Right lobe of liver (tissue), 6 donors: ENCODE measurements at regions not wholly inside any gene's neighbourhood (a gene's known extent, or its start where the extent isn't known, plus 50 kb on each side); places are given as distances from the start of the nearest gene placed in this dataset.

Experiments used
- ATAC-seq, 4 donors: fragments of 200-7000 bp; cut with Tn5 transposase; one replicate each; pipeline ENCODE4 v1.9.1; 2020; ENCODE audit warnings: mild to moderate bottlenecking in 4 of 4, moderate library complexity in 4 of 4
- DNase-seq, 3 donors: peaks; one replicate each; pipeline ENCODE4 v3.0.0-alpha.2; 2020
- H3K27ac ChIP-seq, 3 donors: fragments of 200-600 bp; one replicate each; pipeline ENCODE4 v1.8.0; 2022
- H3K27me3 ChIP-seq, 2 donors: fragments of 200-600 bp; one replicate each; pipeline ENCODE4 v1.8.0; 2022
- H3K36me3 ChIP-seq, 4 donors: fragments of 200-600 bp; sonication (generic) in 1 of 4; one replicate each; pipeline versions ENCODE4 v1.5.1 to v1.8.0; 2017 to 2022; ENCODE audit warnings: control low read depth in 1 of 4
- H3K4me1 ChIP-seq, 4 donors: fragments of 200-600 bp; sonication (generic) in 1 of 4; one replicate each; pipeline versions ENCODE4 v1.5.1 to v1.8.0; 2017 to 2022; ENCODE audit warnings: control low read depth in 1 of 4
- H3K4me3 ChIP-seq, 3 donors: fragments of 200-600 bp; one replicate each; pipeline ENCODE4 v1.8.0; 2022
- H3K9me3 ChIP-seq, 4 donors: fragments of 200-600 bp; sonication (generic) in 1 of 4; one replicate each; pipeline versions ENCODE4 v1.5.1 to v1.8.0; 2017 to 2022; ENCODE audit warnings: control low read depth in 1 of 4
- POLR2A ChIP-seq: fragments of 450-650 bp; IDR thresholded peaks from one replicate; pipeline ENCODE4 v1.6.1; 2017; ENCODE audit warnings: antibody characterized with exemption, mild to moderate bottlenecking
- WGBS: methylation state at CpG from one replicate; pipeline ENCODE4 v1.1.6; 2018; ENCODE audit warnings: low coverage, low lambda C conversion rate; ENCODE audit not compliant: insufficient coverage; ENCODE audit errors: missing lambda C conversion rate; 5-methylcytosine and 5-hydroxymethylcytosine counted together
- intact Hi-C, 2 donors: fragments of 100-400 bp; cut with DNase I; formaldehyde crosslinking; loops; one replicate each; pipeline versions ENCODE4 v1.11.2 to v1.14.1; 2022
- TF ChIP-seq, protein P1 (sequence below), 4 donors: fragments of 200-600 bp in 3 of 4; fragments of 450-650 bp in 1 of 4; IDR thresholded peaks; one replicate each; pipeline versions ENCODE4 v1.5.1 to v1.8.0; 2016 to 2022; ENCODE audit warnings: antibody characterized with exemption in 4 of 4, mild to moderate bottlenecking in 2 of 4
- donor health status: DM: no; HTN: yes; CAD: no.
- donor health status: DM: no; HTN: no; CAD: no.
- donor health status: DM: no; HTN: no; CAD: no.
- donor health status: DM: no; HTN: yes; CAD: no.
- donor health status: DM: no; HTN: yes; CAD: no.

- no peak overlapping the region for H3K27ac ChIP-seq
- no peak for TF ChIP-seq POLR2A
- TF ChIP-seq, protein P1, sequence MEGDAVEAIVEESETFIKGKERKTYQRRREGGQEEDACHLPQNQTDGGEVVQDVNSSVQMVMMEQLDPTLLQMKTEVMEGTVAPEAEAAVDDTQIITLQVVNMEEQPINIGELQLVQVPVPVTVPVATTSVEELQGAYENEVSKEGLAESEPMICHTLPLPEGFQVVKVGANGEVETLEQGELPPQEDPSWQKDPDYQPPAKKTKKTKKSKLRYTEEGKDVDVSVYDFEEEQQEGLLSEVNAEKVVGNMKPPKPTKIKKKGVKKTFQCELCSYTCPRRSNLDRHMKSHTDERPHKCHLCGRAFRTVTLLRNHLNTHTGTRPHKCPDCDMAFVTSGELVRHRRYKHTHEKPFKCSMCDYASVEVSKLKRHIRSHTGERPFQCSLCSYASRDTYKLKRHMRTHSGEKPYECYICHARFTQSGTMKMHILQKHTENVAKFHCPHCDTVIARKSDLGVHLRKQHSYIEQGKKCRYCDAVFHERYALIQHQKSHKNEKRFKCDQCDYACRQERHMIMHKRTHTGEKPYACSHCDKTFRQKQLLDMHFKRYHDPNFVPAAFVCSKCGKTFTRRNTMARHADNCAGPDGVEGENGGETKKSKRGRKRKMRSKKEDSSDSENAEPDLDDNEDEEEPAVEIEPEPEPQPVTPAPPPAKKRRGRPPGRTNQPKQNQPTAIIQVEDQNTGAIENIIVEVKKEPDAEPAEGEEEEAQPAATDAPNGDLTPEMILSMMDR (IDR thresholded peaks at IDR 0.05): no peak
- DNase-seq (peak in 2 of 3 donors; percentile 23 to 28), ATAC-seq (no peak)
- no peaks in the 10 kb centered on the region for H3K36me3 ChIP-seq
- no peaks in the 10 kb centered on the region for H3K4me1 ChIP-seq
- WGBS: 83% methylated on average over 2 of the region's 4 CpGs
- H3K4me3 ChIP-seq: no peak overlapping the region
- no peaks in the 10 kb centered on the region for H3K9me3 ChIP-seq
- H3K27me3 ChIP-seq: no peaks in the 10 kb centered on the region
- intact Hi-C loops: no loop called here
Observed at GRCh38 chr10:110442746-110443145, 55.0 kb upstream of the DUSP5 start.

DNA sequence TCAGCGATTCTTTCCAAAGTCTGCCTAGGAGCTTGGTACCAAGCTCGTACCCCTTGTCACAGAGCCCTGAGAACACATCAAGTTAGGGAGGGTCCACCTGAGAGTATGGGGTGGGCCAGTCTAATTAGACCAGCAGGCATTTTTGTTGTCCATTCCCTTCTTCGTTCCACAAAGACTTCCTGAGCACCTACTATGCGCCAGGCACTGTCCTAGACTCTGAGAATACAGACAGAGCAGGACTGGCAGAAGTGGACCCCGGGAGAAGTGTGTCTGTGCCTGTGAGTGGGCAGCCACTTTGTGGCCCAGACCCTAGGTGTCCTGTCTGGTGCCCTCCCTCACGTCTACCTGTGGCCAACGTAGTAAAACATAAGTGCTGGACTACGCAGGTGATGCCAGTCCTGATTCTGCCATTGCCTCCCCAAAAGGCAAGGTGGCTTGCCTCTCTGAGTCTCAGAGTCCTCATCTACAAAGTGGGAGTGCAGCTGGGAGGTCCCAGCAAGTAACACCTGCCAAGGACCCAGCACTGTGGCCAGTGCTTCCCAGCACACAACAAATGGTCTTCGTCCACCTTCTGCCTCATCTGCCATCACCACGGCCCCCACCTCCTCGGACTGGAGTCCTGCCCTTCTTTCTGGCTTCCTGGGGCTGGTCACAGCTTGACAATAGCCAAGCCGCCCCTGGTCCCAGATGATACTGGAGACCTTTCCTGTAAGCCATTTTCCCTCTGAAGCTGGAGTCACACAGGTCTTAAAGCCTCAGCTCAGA lies 54.3 kb upstream of the DUSP5 start:
- peak in 1 of 3 donors; percentile 27 for DNase-seq
- H3K4me3 ChIP-seq: no peak overlapping the region
- H3K4me1 ChIP-seq: no peaks in the 10 kb centered on the region
- no peaks in the 10 kb centered on the region for H3K27me3 ChIP-seq
- intact Hi-C loops: no loop called here
- 55% methylated on average over 2 of the region's 12 CpGs for WGBS
- TF ChIP-seq POLR2A: no peak
- TF ChIP-seq, protein P1 (IDR thresholded peaks at IDR 0.05): no peak
- H3K9me3 ChIP-seq: no peaks in the 10 kb centered on the region
- no peak overlapping the region for H3K27ac ChIP-seq
- no peak for ATAC-seq
- H3K36me3 ChIP-seq: no peaks in the 10 kb centered on the region

DNA sequence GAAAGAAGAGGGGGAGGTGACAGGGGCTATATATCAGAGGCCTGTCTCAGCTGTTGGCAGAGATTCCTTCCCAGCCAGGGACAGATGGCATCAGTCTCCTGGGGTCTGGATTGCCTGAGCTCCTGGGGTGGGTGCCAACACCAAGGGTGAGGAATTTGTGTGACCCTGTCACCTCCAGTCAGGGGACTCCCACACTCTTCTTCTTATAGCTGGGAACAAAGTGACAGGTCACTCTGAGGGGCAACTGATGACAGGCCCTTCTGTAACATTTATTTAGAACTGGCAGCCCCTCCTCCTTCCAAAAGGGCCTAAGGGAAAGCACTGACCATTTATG lies 53.7 kb upstream of the DUSP5 start:
- Histone ChIP-seq H3K36me3 (no peaks in the 10 kb centered on the region), H3K4me1 (no peaks in the 10 kb centered on the region), H3K4me3 (no peak overlapping the region), H3K27ac (no peak overlapping the region), H3K9me3 (no peaks in the 10 kb centered on the region), H3K27me3 (no peaks in the 10 kb centered on the region)
- DNase-seq (peak in 1 of 3 donors; percentile 5), ATAC-seq (no peak)
- TF ChIP-seq, protein P1 (IDR thresholded peaks at IDR 0.05): no peak
- no peak for TF ChIP-seq POLR2A
- intact Hi-C loops: no loop called here

GRCh38 chr10:110445871-110446270 lies 51.8 kb upstream of the DUSP5 start:
- DNase-seq (peak in 2 of 3 donors; percentile 10 to 13), ATAC-seq (no peak)
- no peaks in the 10 kb centered on the region for H3K9me3 ChIP-seq
- H3K4me3 ChIP-seq: no peak overlapping the region
- no peak overlapping the region for H3K27ac ChIP-seq
- H3K36me3 ChIP-seq: no peaks in the 10 kb centered on the region
- intact Hi-C loops: no loop called here
- H3K27me3 ChIP-seq: no peaks in the 10 kb centered on the region
- no peaks in the 10 kb centered on the region for H3K4me1 ChIP-seq
- TF ChIP-seq, protein P1 (IDR thresholded peaks at IDR 0.05): no peak
- no peak for TF ChIP-seq POLR2A
- 94% methylated on average over 5 of the region's 6 CpGs for WGBS

DNA sequence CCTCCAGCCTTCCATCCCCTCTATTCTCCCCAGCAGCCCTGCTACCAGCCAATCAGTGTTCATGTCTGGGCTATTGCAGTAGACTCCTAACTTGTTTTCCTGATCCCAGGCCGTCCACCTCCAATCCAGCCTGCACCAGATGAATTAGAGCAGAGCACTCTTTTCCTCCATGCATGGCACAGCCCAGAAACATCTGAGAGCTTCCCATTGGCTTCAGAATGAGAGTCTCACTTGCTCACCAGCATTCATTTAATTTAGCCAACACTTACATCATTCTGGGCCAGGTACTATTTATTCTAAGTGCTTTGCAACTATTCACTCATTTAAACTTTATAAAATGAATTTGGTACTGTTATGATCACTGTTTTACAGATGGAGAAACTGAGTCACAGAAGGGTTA lies 51.4 kb upstream of the DUSP5 start:
- Histone ChIP-seq H3K9me3 (no peaks in the 10 kb centered on the region), H3K4me3 (no peak overlapping the region), H3K27me3 (no peaks in the 10 kb centered on the region), H3K27ac (no peak overlapping the region), H3K36me3 (no peaks in the 10 kb centered on the region), H3K4me1 (no peaks in the 10 kb centered on the region)
- WGBS: 71% methylated on average over 1 of the region's 1 CpG
- ATAC-seq (no peak), DNase-seq (no peak)
- TF ChIP-seq POLR2A: no peak
- TF ChIP-seq, protein P1 (IDR thresholded peaks at IDR 0.05): no peak
- intact Hi-C loops: no loop called here
